ENCODE measurements at regions not wholly inside any gene's neighbourhood (a gene's known extent, or its start where the extent isn't known, plus 50 kb on each side); places are given as distances from the start of the nearest gene placed in this dataset.

DNA sequence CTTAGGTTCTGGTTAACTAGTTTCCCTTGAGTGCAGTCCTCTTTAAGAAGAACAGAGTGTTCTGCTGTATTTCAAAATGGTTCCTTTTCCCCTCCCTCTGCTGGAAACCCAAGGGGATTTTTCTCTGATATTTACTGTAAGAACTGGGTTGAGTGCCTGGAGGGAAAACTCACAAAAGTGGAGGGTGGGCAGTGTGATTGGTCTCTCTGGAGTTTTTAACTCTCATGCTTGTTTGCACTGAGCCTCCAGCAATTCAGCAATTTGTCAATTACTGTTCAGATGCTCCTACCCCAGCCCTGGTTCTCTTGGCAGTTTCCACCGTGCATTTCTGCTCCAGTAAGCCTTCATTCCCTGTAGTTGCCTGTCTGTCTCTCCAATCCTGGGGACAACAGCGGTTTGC is 273.4 kb upstream of the SORCS1 start:
- no peak overlapping the region for H2AFZ ChIP-seq (ENCODE audit: low read depth, low read length)
- no peak overlapping the region for H3K4me3 ChIP-seq (ENCODE audit: low read length)
- H3K9me3 ChIP-seq (ENCODE audit: low read length): no peaks in the 10 kb centered on the region
- H3K4me1 ChIP-seq (ENCODE audit: insufficient read depth, low read length): peaks cover 2% of the 10 kb centered on the region
- no peaks in the 10 kb centered on the region for H3K27me3 ChIP-seq (ENCODE audit: insufficient read depth, low read length)
- no peaks in the 10 kb centered on the region for H3K36me3 ChIP-seq (ENCODE audit: insufficient read depth, low read length)

DNA sequence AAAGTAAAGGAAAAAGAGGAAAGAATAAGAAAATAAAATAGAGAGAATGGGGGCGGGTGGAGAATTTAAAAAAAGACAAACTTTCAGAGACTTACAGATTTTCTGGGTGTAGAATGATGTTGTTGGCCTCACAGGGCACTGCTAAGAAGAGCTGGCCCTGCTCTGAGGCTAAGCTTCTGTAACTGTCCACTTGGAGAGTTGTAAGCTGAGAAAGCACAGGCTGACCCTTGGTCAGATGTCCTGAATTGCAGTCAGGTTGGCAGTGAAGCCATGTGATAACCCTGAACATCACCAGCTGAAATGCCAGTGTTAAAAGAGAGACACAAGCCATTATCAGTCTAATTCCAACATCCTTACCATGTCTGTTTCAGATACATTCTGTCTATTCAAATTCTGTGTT is 272.1 kb upstream of the SORCS1 start:
- H2AFZ ChIP-seq (ENCODE audit: low read depth, low read length): no peak overlapping the region
- H3K4me1 ChIP-seq (ENCODE audit: insufficient read depth, low read length): no peaks in the 10 kb centered on the region
- H3K36me3 ChIP-seq (ENCODE audit: insufficient read depth, low read length): no peaks in the 10 kb centered on the region
- H3K4me3 ChIP-seq (ENCODE audit: low read length): no peak overlapping the region
- no peaks in the 10 kb centered on the region for H3K9me3 ChIP-seq (ENCODE audit: low read length)
- H3K27me3 ChIP-seq (ENCODE audit: insufficient read depth, low read length): no peaks in the 10 kb centered on the region

DNA sequence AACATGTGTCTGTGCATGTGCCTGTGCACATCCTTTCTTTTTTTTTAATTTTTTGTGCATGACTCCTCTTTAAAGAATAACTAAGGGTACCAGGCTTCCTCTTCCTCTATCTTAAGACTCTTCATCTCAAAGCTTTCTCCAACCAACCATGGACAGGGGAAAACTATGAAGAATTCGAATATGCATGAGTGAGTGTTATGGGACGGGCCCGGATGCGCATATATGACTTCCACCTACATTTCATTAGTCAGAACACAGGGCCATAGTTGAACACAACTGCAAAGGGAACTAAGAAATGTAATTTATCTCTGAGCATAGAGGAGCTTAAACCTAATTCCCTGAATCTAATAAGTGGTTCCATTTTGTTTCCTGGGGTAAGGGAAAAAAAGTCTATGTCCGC is 270.3 kb upstream of the SORCS1 start:
- H3K4me1 ChIP-seq (ENCODE audit: insufficient read depth, low read length): no peaks in the 10 kb centered on the region
- H3K4me3 ChIP-seq (ENCODE audit: low read length): no peak overlapping the region
- no peaks in the 10 kb centered on the region for H3K9me3 ChIP-seq (ENCODE audit: low read length)
- H3K36me3 ChIP-seq (ENCODE audit: insufficient read depth, low read length): no peaks in the 10 kb centered on the region
- no peak overlapping the region for H2AFZ ChIP-seq (ENCODE audit: low read depth, low read length)
- no peaks in the 10 kb centered on the region for H3K27me3 ChIP-seq (ENCODE audit: insufficient read depth, low read length)

DNA sequence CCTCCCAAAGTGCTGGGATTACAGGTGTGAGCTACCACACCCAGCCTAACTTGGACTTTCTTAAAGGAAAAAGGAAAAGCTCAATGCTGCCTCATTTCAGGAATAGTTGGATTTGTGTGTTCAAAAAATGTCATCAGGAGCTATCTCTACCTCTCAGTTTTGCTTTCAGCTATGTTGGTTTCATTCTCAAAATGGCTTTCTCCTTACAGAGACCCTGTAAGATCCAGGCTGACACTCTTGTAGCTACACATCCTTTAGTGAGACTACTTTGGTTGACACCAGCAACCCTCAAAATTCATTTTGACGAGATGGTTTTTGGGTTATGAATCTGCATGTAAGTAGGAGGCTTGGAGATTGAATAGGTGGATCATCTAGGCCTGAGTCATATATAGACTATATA is 269.7 kb upstream of the SORCS1 start:
- Histone ChIP-seq H3K4me1 (ENCODE audit: insufficient read depth, low read length) (no peaks in the 10 kb centered on the region), H3K9me3 (ENCODE audit: low read length) (no peaks in the 10 kb centered on the region), H3K4me3 (ENCODE audit: low read length) (no peak overlapping the region), H3K36me3 (ENCODE audit: insufficient read depth, low read length) (no peaks in the 10 kb centered on the region), H3K27me3 (ENCODE audit: insufficient read depth, low read length) (no peaks in the 10 kb centered on the region), H2AFZ (ENCODE audit: low read depth, low read length) (no peak overlapping the region)

DNA sequence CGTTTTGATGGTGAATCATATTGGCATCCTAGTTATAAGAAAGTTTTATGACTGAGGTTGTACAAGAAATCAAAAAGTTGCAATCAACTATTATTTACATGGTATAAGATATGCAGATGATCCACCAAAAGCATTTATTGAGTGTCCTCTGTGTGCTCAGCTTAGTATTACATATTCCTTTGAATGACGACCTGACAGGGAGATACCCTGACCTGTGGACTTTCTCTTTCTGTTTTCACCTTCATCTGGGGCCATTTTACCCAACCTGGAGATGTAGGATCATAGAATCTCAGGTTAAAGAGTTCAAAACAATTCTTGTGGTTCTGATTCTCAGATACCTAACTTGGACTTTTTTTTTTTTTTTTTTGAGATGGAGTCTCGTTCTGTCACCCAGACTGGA is 269.1 kb upstream of the SORCS1 start:
- Histone ChIP-seq H3K27me3 (ENCODE audit: insufficient read depth, low read length) (no peaks in the 10 kb centered on the region), H3K4me3 (ENCODE audit: low read length) (no peak overlapping the region), H3K4me1 (ENCODE audit: insufficient read depth, low read length) (no peaks in the 10 kb centered on the region), H3K36me3 (ENCODE audit: insufficient read depth, low read length) (no peaks in the 10 kb centered on the region), H3K9me3 (ENCODE audit: low read length) (no peaks in the 10 kb centered on the region), H2AFZ (ENCODE audit: low read depth, low read length) (no peak overlapping the region)

DNA sequence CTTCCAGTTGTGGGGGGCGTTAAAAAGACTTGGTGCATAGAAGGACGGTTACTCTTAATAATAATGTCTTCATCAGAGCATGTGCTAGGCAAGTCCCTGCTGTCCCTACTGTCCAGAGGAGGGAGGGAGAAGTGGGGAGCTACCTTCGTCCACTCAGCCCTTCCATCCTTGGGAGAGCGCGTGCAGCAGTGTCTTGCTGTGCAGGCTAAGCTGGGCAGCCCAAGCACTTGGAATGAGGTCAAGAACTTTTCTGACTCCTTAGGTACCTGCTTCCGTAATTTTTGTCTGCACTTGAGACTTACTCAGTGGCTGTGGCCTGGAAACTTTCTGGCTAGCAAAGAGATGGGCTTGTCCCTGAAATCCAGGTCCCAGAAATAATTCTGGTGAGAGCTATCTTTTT is 265.9 kb upstream of the SORCS1 start:
- no peak overlapping the region for H2AFZ ChIP-seq (ENCODE audit: low read depth, low read length)
- no peaks in the 10 kb centered on the region for H3K9me3 ChIP-seq (ENCODE audit: low read length)
- no peaks in the 10 kb centered on the region for H3K27me3 ChIP-seq (ENCODE audit: insufficient read depth, low read length)
- H3K4me3 ChIP-seq (ENCODE audit: low read length): no peak overlapping the region
- H3K36me3 ChIP-seq (ENCODE audit: insufficient read depth, low read length): no peaks in the 10 kb centered on the region
- peaks cover 7% of the 10 kb centered on the region for H3K4me1 ChIP-seq (ENCODE audit: insufficient read depth, low read length)

DNA sequence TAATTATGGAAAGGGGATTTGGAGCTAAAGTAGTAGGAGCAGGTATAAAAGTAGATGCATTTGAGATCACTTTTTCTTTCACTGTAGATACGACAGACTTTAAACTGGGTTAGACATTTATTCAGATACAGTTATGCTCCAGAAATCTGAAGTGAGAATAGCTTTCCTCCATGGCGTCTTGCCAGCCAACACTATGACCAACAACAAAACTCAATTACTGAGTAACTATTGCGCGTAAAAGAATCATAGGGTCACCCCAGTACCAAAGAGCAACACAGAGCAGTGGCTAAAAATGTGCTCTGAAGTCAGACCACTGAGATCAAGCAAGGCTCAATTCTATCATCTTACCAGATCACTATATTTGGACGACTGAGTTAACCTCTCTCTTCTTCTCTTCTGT is 262.5 kb upstream of the SORCS1 start:
- Histone ChIP-seq H3K27me3 (ENCODE audit: insufficient read depth, low read length) (no peaks in the 10 kb centered on the region), H3K4me3 (ENCODE audit: low read length) (no peak overlapping the region), H3K4me1 (ENCODE audit: insufficient read depth, low read length) (peaks cover 7% of the 10 kb centered on the region), H2AFZ (ENCODE audit: low read depth, low read length) (no peak overlapping the region), H3K9me3 (ENCODE audit: low read length) (no peaks in the 10 kb centered on the region), H3K36me3 (ENCODE audit: insufficient read depth, low read length) (no peaks in the 10 kb centered on the region)

DNA sequence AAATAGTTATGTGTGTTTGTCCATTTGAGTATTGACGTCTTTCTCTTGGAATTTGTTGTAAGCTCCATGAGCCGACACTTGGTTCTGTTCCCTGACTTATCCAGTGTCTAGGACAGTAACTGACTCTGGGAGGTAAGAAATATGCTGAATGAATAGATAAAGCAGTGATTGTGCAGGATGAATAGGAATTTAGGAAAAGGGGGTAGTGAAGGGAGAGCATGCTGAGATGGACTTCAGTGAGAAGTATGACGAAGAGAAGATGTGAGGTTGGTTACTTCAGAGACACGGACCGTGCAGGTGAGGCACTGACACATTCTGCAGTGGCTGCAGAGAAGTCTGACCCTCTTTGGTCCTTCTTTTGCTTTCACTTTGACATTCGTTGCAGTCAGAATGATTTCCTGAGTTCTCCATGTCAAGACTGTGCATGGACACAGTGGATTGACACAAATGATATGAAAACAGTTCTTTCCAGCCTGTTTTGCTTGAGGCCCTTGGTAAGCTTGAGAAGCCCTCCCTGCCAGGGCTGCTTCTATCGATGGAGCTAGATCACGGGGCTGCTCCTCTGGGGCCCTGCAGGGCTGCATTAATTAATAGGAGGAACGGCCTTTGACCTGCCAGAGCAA is 261.5 kb upstream of the SORCS1 start:
- H2AFZ ChIP-seq (ENCODE audit: low read depth, low read length): no peak overlapping the region
- no peaks in the 10 kb centered on the region for H3K9me3 ChIP-seq (ENCODE audit: low read length)
- no peaks in the 10 kb centered on the region for H3K36me3 ChIP-seq (ENCODE audit: insufficient read depth, low read length)
- no peaks in the 10 kb centered on the region for H3K27me3 ChIP-seq (ENCODE audit: insufficient read depth, low read length)
- peaks cover 7% of the 10 kb centered on the region for H3K4me1 ChIP-seq (ENCODE audit: insufficient read depth, low read length)
- no peak overlapping the region for H3K4me3 ChIP-seq (ENCODE audit: low read length)

DNA sequence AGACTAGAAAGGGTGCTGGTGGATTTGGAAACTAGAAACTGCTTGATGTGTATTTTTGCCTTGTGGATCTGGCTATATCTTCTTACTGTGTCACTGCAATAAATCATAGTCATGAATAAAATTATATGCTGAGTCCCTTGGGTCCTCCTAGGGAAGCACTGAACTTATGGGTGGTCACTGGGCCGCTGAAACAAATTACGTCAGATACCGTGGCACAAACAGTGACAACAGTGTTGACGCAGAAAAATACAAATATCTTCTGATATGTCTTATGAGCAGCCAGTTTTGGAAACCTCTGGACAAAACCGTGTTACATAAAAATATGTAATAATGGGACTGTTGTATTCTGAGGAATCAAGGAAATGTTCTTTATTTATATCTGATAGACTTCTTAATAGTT is 260.1 kb upstream of the SORCS1 start:
- no peak overlapping the region for H2AFZ ChIP-seq (ENCODE audit: low read depth, low read length)
- H3K36me3 ChIP-seq (ENCODE audit: insufficient read depth, low read length): no peaks in the 10 kb centered on the region
- H3K4me1 ChIP-seq (ENCODE audit: insufficient read depth, low read length): peaks cover 7% of the 10 kb centered on the region
- H3K9me3 ChIP-seq (ENCODE audit: low read length): no peaks in the 10 kb centered on the region
- no peak overlapping the region for H3K4me3 ChIP-seq (ENCODE audit: low read length)
- H3K27me3 ChIP-seq (ENCODE audit: insufficient read depth, low read length): no peaks in the 10 kb centered on the region

DNA sequence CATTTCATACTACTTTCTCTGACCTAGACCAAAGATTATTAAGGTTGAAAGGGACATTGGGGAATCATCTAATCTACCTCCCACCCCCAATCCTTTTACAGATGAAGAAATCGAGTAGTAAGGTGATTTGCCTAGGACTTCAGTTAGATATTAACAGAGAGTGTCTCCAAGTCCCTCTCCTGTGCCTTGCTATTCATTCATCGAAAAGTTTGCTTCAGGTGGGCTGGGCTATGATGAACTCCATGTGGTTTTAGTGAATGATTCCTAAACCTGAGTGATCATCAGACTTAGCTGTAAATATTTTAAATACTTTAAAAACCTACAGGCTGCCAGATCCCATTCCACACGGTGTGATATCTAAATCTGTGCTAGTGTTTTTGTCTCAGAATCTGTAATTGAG is 259.4 kb upstream of the SORCS1 start:
- Histone ChIP-seq H3K36me3 (ENCODE audit: insufficient read depth, low read length) (no peaks in the 10 kb centered on the region), H3K27me3 (ENCODE audit: insufficient read depth, low read length) (no peaks in the 10 kb centered on the region), H3K4me3 (ENCODE audit: low read length) (no peak overlapping the region), H3K9me3 (ENCODE audit: low read length) (no peaks in the 10 kb centered on the region), H3K4me1 (ENCODE audit: insufficient read depth, low read length) (peaks cover 7% of the 10 kb centered on the region), H2AFZ (ENCODE audit: low read depth, low read length) (no peak overlapping the region)

DNA sequence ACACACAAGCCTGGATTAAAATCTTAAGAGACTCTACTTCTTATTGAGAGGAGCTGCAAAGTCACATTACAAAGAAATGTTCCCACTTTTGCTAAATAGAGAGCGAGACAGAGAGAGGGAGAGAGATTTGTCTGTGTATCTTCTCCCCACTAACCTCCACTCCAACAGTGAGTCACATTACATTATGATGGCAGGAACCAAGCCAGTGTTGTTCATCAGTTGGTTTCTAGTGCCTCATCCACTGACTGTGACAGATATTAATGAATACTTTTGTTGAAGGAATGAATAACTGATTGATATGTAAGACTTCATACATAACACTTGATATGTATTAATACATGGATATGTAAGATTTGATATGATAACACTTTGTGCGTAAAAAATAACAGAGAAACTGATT is 258.2 kb upstream of the SORCS1 start:
- no peaks in the 10 kb centered on the region for H3K27me3 ChIP-seq (ENCODE audit: insufficient read depth, low read length)
- no peak overlapping the region for H2AFZ ChIP-seq (ENCODE audit: low read depth, low read length)
- no peak overlapping the region for H3K4me3 ChIP-seq (ENCODE audit: low read length)
- H3K4me1 ChIP-seq (ENCODE audit: insufficient read depth, low read length): peaks cover 7% of the 10 kb centered on the region
- H3K36me3 ChIP-seq (ENCODE audit: insufficient read depth, low read length): no peaks in the 10 kb centered on the region
- H3K9me3 ChIP-seq (ENCODE audit: low read length): no peaks in the 10 kb centered on the region

DNA sequence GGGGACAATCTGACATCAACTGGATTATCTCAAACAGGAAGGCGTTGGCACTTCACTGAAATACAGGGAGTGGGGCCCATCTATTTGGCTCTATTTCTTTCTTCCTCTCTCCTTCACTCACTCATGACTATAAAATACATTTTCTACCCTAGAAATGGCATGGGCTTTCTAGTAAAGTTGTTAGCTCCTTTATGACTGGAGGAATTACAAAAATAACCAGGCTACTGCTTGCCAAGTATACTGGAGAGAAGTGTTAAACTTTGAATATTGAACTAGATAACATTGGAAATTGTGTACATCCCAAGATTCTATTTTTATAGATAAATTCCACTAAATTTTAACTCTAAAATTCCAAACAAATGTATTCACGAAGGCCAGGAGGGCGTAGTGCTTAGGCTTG is 255.7 kb upstream of the SORCS1 start:
- Histone ChIP-seq H3K36me3 (ENCODE audit: insufficient read depth, low read length) (no peaks in the 10 kb centered on the region), H3K4me1 (ENCODE audit: insufficient read depth, low read length) (no peaks in the 10 kb centered on the region), H3K9me3 (ENCODE audit: low read length) (no peaks in the 10 kb centered on the region), H3K27me3 (ENCODE audit: insufficient read depth, low read length) (no peaks in the 10 kb centered on the region), H3K4me3 (ENCODE audit: low read length) (no peak overlapping the region), H2AFZ (ENCODE audit: low read depth, low read length) (no peak overlapping the region)

DNA sequence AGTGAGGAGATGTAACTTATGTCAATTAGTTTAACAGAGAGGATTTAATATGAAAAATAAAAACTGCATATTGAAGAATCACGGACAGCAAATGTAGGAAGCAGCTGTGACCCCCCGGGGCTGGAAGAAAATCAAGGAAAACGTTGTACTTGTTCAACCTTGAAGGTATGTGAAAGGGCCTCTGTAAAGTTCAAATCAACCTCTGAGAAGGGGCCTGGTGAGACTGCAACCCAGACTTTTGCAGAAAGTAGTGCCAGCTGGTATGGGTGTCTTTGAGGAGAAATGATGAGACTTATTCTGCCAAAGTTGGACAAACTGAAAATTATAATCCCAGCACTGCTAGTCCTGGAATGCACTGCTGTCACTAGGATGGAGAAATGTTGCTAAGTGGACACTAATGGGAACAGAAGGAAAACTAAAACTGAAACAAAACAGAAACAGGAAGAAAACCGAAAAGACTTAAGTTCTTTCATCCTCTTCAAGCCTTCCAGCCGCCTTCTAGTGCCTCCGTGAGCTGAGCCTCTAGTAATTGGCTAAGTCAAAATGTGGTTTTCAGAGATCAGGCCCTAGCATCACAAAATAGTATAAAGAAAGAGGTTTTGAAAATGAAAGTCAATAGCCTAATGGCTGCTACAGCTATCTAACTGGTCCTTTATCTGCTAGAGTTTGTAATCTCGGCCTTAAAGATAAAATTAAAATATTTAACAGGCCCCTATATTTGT is 253.7 kb upstream of the SORCS1 start:
- Histone ChIP-seq H2AFZ (ENCODE audit: low read depth, low read length) (no peak overlapping the region), H3K27me3 (ENCODE audit: insufficient read depth, low read length) (no peaks in the 10 kb centered on the region), H3K4me3 (ENCODE audit: low read length) (no peak overlapping the region), H3K4me1 (ENCODE audit: insufficient read depth, low read length) (no peaks in the 10 kb centered on the region), H3K36me3 (ENCODE audit: insufficient read depth, low read length) (no peaks in the 10 kb centered on the region), H3K9me3 (ENCODE audit: low read length) (no peaks in the 10 kb centered on the region)

DNA sequence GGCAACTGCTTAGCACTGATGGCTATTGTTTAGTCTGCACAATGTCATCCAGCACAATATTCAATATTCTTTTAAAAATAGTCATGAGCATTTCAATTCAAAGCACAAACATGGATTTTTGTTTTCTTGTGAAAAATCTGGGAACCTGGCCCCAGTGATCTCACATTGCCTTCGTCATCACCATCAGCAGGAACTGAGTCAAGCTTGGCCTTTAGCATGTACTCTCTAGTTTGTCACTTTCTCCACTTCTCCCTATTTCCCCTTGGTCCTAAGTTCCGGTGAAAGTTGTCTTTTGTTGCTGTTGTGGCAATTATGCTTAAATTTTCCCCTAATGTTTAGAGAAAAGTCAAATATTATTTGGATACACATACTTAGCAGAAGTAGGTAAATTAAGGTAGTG is 252.9 kb upstream of the SORCS1 start:
- H3K27me3 ChIP-seq (ENCODE audit: insufficient read depth, low read length): no peaks in the 10 kb centered on the region
- H3K4me3 ChIP-seq (ENCODE audit: low read length): no peak overlapping the region
- no peaks in the 10 kb centered on the region for H3K4me1 ChIP-seq (ENCODE audit: insufficient read depth, low read length)
- no peaks in the 10 kb centered on the region for H3K36me3 ChIP-seq (ENCODE audit: insufficient read depth, low read length)
- no peak overlapping the region for H2AFZ ChIP-seq (ENCODE audit: low read depth, low read length)
- no peaks in the 10 kb centered on the region for H3K9me3 ChIP-seq (ENCODE audit: low read length)
